H1 (cell line): ENCODE measurements at regions not wholly inside any gene's neighbourhood (a gene's known extent, or its start where the extent isn't known, plus 50 kb on each side); places are given as distances from the start of the nearest gene placed in this dataset.

Source experiments
- CTCF ChIA-PET: fragments of 300-600 bp; sonication (Branson Sonifier 250); formaldehyde crosslinking; loops from one replicate; lab custom pipeline; 2021; ENCODE audit not compliant: partially characterized antibody; lab: Charles Lee
- POLR2A ChIA-PET: fragments of 300-600 bp; sonication (Branson Sonifier 250); formaldehyde crosslinking; loops from one replicate; lab custom pipeline; 2021; ENCODE audit warnings: inconsistent platforms; ENCODE audit not compliant: partially characterized antibody; lab: Charles Lee
- DNase-seq, 2 experiments: peaks; one replicate each; pipeline versions ENCODE4 v3.0.0 to v3.0.0-alpha.2; 2010 to 2022; ENCODE audit warnings: low spot score in 2 of 2, low read depth in 1 of 2, mixed read lengths in 1 of 2
- FAIRE-seq: peaks from 2 replicates; lab custom pipeline; 2011; peaks lifted over from hg19 to GRCh38; lab: Jason Lieb, UNC
- H2AFZ ChIP-seq: 2 replicates; pipeline ENCODE4 v1.8.1; 2012; ENCODE audit warnings: low read length, inconsistent platforms
- H2AK5ac ChIP-seq: 2 replicates; pipeline ENCODE4 v1.6.1; 2013; ENCODE audit warnings: low read depth, low read length
- H2BK120ac ChIP-seq: replicated peaks from 2 replicates; pipeline ENCODE3; 2013; ENCODE audit warnings: low read depth, low read length, inconsistent platforms
- H2BK12ac ChIP-seq: 2 replicates; pipeline ENCODE4 v1.6.1; 2013; ENCODE audit warnings: low read depth, low read length
- H2BK15ac ChIP-seq: 2 replicates; pipeline ENCODE4 v1.6.1; 2013; ENCODE audit warnings: low read length
- H2BK20ac ChIP-seq: 2 replicates; pipeline ENCODE4 v1.6.1; 2013; ENCODE audit warnings: low read length
- H2BK5ac ChIP-seq: 2 replicates; pipeline ENCODE4 v1.6.1; 2013; ENCODE audit warnings: low read depth, low read length
- H3K14ac ChIP-seq: 2 replicates; pipeline ENCODE4 v1.6.1; 2013; ENCODE audit warnings: inconsistent platforms; ENCODE audit not compliant: insufficient read length
- H3K18ac ChIP-seq: 2 replicates; pipeline ENCODE4 v1.6.1; 2013; ENCODE audit warnings: low read length; ENCODE audit errors: extremely low read depth
- H3K23ac ChIP-seq: 2 replicates; pipeline ENCODE4 v1.6.1; 2013; ENCODE audit warnings: inconsistent platforms; ENCODE audit not compliant: insufficient read length
- H3K23me2 ChIP-seq: 2 replicates; pipeline ENCODE4 v1.6.1; 2013; ENCODE audit warnings: low read depth, low read length
- H3K27ac ChIP-seq: 2 replicates; pipeline ENCODE4 v1.6.1; 2011; ENCODE audit warnings: low read depth, low read length, inconsistent platforms
- H3K27me3 ChIP-seq, 4 experiments: replicated peaks in 1 of 4; 1 replicate in 1 of 4; 2 replicates in 3 of 4; pipeline versions ENCODE4 v1.6.1 to v1.8.1; 2011 to 2013; ENCODE audit warnings: low read length in 3 of 4, mild to moderate bottlenecking in 3 of 4, inconsistent platforms in 2 of 4, mixed read lengths in 2 of 4, moderate library complexity in 1 of 4; ENCODE audit not compliant: control insufficient read depth in 3 of 4, insufficient read depth in 3 of 4; ENCODE audit errors: extremely low read depth in 1 of 4
- H3K36me3 ChIP-seq, 4 experiments: 2 replicates each; pipeline versions ENCODE4 v1.6.1 to v1.8.1; 2011 to 2013; ENCODE audit warnings: mild to moderate bottlenecking in 4 of 4, low read length in 3 of 4, moderate library complexity in 2 of 4, control low read depth in 1 of 4, inconsistent platforms in 1 of 4; ENCODE audit not compliant: insufficient read depth in 4 of 4, control insufficient read depth in 2 of 4
- H3K4ac ChIP-seq: replicated peaks from 2 replicates; pipeline ENCODE3; 2013; ENCODE audit warnings: low read length, low read depth, mixed read lengths, inconsistent platforms; ENCODE audit not compliant: insufficient read length
- H3K4me1 ChIP-seq, 4 experiments: replicated peaks in 1 of 4; 1 replicate in 1 of 4; 2 replicates in 3 of 4; pipeline versions ENCODE4 v1.6.1 to v1.8.1; 2011 to 2013; ENCODE audit warnings: low read length in 3 of 4, inconsistent platforms in 2 of 4, mixed read lengths in 1 of 4; ENCODE audit not compliant: insufficient read depth in 4 of 4, control insufficient read depth in 3 of 4
- H3K4me2 ChIP-seq, 2 experiments: 2 replicates each; pipeline versions ENCODE4 v1.6.1 to v1.8.1; 2011 to 2013; ENCODE audit warnings: low read depth in 2 of 2, low read length in 2 of 2, control low read depth in 1 of 2, inconsistent platforms in 1 of 2, mild to moderate bottlenecking in 1 of 2; ENCODE audit not compliant: insufficient read depth in 1 of 2
- H3K4me3 ChIP-seq, 4 experiments: fragments of 200-600, 300-600 bp in 1 of 4; sonication (generic), shearing (Covaris generic), sonication (Bioruptor Twin) in 1 of 4; 2 replicates each; pipeline versions ENCODE4 v1.5.1 to v1.8.1; 2011 to 2016; ENCODE audit warnings: low read length in 4 of 4, low read depth in 3 of 4, control low read depth in 2 of 4, inconsistent platforms in 2 of 4, mild to moderate bottlenecking in 2 of 4, mixed read lengths in 1 of 4, moderate library complexity in 1 of 4; ENCODE audit not compliant: insufficient read depth in 2 of 4; ENCODE audit errors: extremely low read depth in 1 of 4
- H3K56ac ChIP-seq: replicated peaks from 2 replicates; pipeline ENCODE3; 2013; ENCODE audit warnings: low read depth, mild to moderate bottlenecking, mixed read lengths, low read length, inconsistent platforms; ENCODE audit not compliant: insufficient read length
- H3K79me1 ChIP-seq: 2 replicates; pipeline ENCODE4 v1.6.1; 2013; ENCODE audit warnings: low read depth, low read length, control low read depth
- H3K79me2 ChIP-seq, 2 experiments: 2 replicates each; pipeline versions ENCODE4 v1.6.1 to v1.8.1; 2012 to 2013; ENCODE audit warnings: low read length in 2 of 2, mild to moderate bottlenecking in 2 of 2, inconsistent platforms in 1 of 2; ENCODE audit not compliant: insufficient read depth in 2 of 2, control insufficient read depth in 1 of 2
- H3K9ac ChIP-seq, 4 experiments: replicated peaks in 1 of 4; 1 replicate in 1 of 4; 2 replicates in 3 of 4; pipeline versions ENCODE4 v1.6.1 to v1.8.1; 2011 to 2013; ENCODE audit warnings: low read depth in 3 of 4, low read length in 3 of 4, control low read depth in 2 of 4, mild to moderate bottlenecking in 2 of 4, moderate library complexity in 2 of 4, inconsistent platforms in 1 of 4; ENCODE audit errors: extremely low read depth in 1 of 4
- H3K9me3 ChIP-seq, 2 experiments: 2 replicates each; pipeline versions ENCODE4 v1.6.1 to v1.8.1; 2012 to 2013; ENCODE audit warnings: mild to moderate bottlenecking in 2 of 2, moderate library complexity in 2 of 2, control low read depth in 1 of 2, inconsistent platforms in 1 of 2, low read depth in 1 of 2, low read length in 1 of 2, mixed read lengths in 1 of 2; ENCODE audit not compliant: insufficient read depth in 2 of 2
- H4K20me1 ChIP-seq, 2 experiments: replicated peaks in 1 of 2; 2 replicates each; pipeline versions ENCODE3 to v1.8.1; 2011 to 2013; ENCODE audit warnings: inconsistent platforms in 2 of 2, low read length in 2 of 2, mild to moderate bottlenecking in 1 of 2; ENCODE audit not compliant: insufficient read depth in 2 of 2, control insufficient read depth in 1 of 2
- H4K5ac ChIP-seq: 2 replicates; pipeline ENCODE4 v1.6.1; 2013; ENCODE audit warnings: low read length, low read depth, mixed read lengths, inconsistent platforms; ENCODE audit not compliant: insufficient read length
- H4K8ac ChIP-seq: 2 replicates; pipeline ENCODE4 v1.8.0; 2013; ENCODE audit warnings: mild to moderate bottlenecking, moderate library complexity, low read length, inconsistent platforms; ENCODE audit not compliant: insufficient read depth; ENCODE audit errors: extremely low read depth
- H4K91ac ChIP-seq: replicated peaks from 2 replicates; pipeline ENCODE3; 2013; ENCODE audit warnings: low read length, mixed read lengths, inconsistent platforms; ENCODE audit not compliant: insufficient read length
- ATF3 ChIP-seq: IDR thresholded peaks from 2 replicates; pipeline ENCODE4 v1.6.1; 2011; ENCODE audit warnings: low read depth, mild to moderate bottlenecking, low read length; ENCODE audit not compliant: insufficient read depth
- CREB1 ChIP-seq: IDR thresholded peaks from 2 replicates; pipeline ENCODE4 v1.6.1; 2012; ENCODE audit warnings: inconsistent platforms
- SIN3A ChIP-seq, 2 experiments: IDR thresholded peaks in 1 of 2; conservative IDR thresholded peaks in 1 of 2; 2 replicates each; pipeline ENCODE4 v1.6.1; 2011 to 2012; ENCODE audit warnings: low read length in 2 of 2, improper control_type of control experiment in 1 of 2, low read depth in 1 of 2, mild to moderate bottlenecking in 1 of 2
- SP1 ChIP-seq: IDR thresholded peaks from 2 replicates; pipeline ENCODE4 v1.6.1; 2011; ENCODE audit warnings: low read depth, low read length
- SP2 ChIP-seq: IDR thresholded peaks from 2 replicates; pipeline ENCODE4 v1.6.1; 2012; ENCODE audit warnings: mild to moderate bottlenecking, low read length, inconsistent platforms

GRCh38 chr21:35782667-35783066 is 277.7 kb downstream of the SETD4 start:
- FAIRE-seq = no peak

More at GRCh38 chr21:35782667-35783066, 277.7 kb downstream of the SETD4 start:
- no peak overlapping the region for H3K18ac ChIP-seq
- H3K79me1 ChIP-seq = no peaks in the 10 kb centered on the region
- H3K23me2 ChIP-seq = no peaks in the 10 kb centered on the region
- H2BK120ac ChIP-seq = no peak overlapping the region
- no peak overlapping the region for H2BK15ac ChIP-seq
- CTCF ChIA-PET = interaction anchor here (0.6 to 0.8 kb wide), 2 partner anchors 424 to 1037 kb away, joined by 3 to 4 read pairs; no protein-coding TSS in a partner anchor
- H3K27ac ChIP-seq = no peak overlapping the region
- no peak overlapping the region for H2AFZ ChIP-seq
- no peak overlapping the region for H3K4me3 ChIP-seq
- H4K91ac ChIP-seq = no peak overlapping the region
- H2BK12ac ChIP-seq = no peak overlapping the region
- no peaks in the 10 kb centered on the region for H3K9me3 ChIP-seq
- H4K5ac ChIP-seq = no peak overlapping the region
- no peak overlapping the region for H3K56ac ChIP-seq
- no peak overlapping the region for H2AK5ac ChIP-seq
- no peak for TF ChIP-seq SIN3A (conservative IDR thresholded peaks at IDR 0.05 in 1 of 2, IDR thresholded peaks at IDR 0.05 in 1 of 2; ENCODE audit: low read depth in 1 of 2, low read length in 2 of 2)
- no peak for TF ChIP-seq SP1
- TF ChIP-seq ATF3 = no peak
- TF ChIP-seq CREB1 = no peak
- TF ChIP-seq SP2 = no peak
- H3K14ac ChIP-seq = no peak overlapping the region
- H3K79me2 ChIP-seq = no peaks in the 10 kb centered on the region
- no peaks in the 10 kb centered on the region for H3K27me3 ChIP-seq
- H4K20me1 ChIP-seq = no peaks in the 10 kb centered on the region
- H2BK20ac ChIP-seq = no peak overlapping the region
- H3K23ac ChIP-seq = no peak overlapping the region
- no peak for DNase-seq
- no peaks in the 10 kb centered on the region for H3K4me1 ChIP-seq
- H3K4me2 ChIP-seq = no peak overlapping the region
- no peak overlapping the region for H4K8ac ChIP-seq
- H3K36me3 ChIP-seq = no peaks in the 10 kb centered on the region
- no peak overlapping the region for H2BK5ac ChIP-seq
- no peak overlapping the region for H3K4ac ChIP-seq
- POLR2A ChIA-PET = no interaction called here
- H3K9ac ChIP-seq = no peak overlapping the region
